Neural cell (in vitro differentiated cells): ENCODE measurements at regions not wholly inside any gene's neighbourhood (a gene's known extent, or its start where the extent isn't known, plus 50 kb on each side); places are given as distances from the start of the nearest gene placed in this dataset.

Experiments
- H2AFZ ChIP-seq: fragments of 200-600, 300-800 bp; sonication (generic), shearing (Covaris generic); 2 replicates; pipeline ENCODE4 v1.6.0; 2014; ENCODE audit warnings: low read depth, mild to moderate bottlenecking, antibody characterized with exemption, low read length, moderate library complexity
- H3F3A ChIP-seq: fragments of 200-600 bp; shearing (Covaris generic); 2 replicates; pipeline ENCODE4 v1.6.1; 2016; ENCODE audit warnings: mild to moderate bottlenecking, moderate library complexity, mixed read lengths, antibody characterized with exemption, low read length; ENCODE audit not compliant: insufficient read depth, poor library complexity, severe bottlenecking
- H3K27ac ChIP-seq: fragments of 200-600, 300-800 bp; sonication (generic), shearing (Covaris generic); 2 replicates; pipeline ENCODE4 v1.5.1; 2014; ENCODE audit warnings: mild to moderate bottlenecking, low read length, moderate library complexity
- H3K27me3 ChIP-seq: fragments of 300-800, 200-600 bp; sonication (generic), shearing (Covaris generic); 2 replicates; pipeline ENCODE4 v1.6.0; 2014; ENCODE audit warnings: mild to moderate bottlenecking, low read depth, low read length, moderate library complexity; ENCODE audit not compliant: insufficient read depth
- H3K36me3 ChIP-seq: fragments of 300-800, 200-600 bp; sonication (generic), shearing (Covaris generic); 2 replicates; pipeline ENCODE4 v1.5.1; 2014; ENCODE audit warnings: mild to moderate bottlenecking, antibody characterized with exemption, low read length, moderate library complexity; ENCODE audit not compliant: insufficient read depth
- H3K4me2 ChIP-seq: fragments of 300-800, 200-600 bp; sonication (generic), shearing (Covaris generic); 2 replicates; pipeline ENCODE4 v1.6.0; 2014; ENCODE audit warnings: mild to moderate bottlenecking, low read length
- H3K4me3 ChIP-seq: fragments of 300-800, 200-600 bp; sonication (generic), shearing (Covaris generic); 2 replicates; pipeline ENCODE4 v1.5.1; 2014; ENCODE audit warnings: mild to moderate bottlenecking, low read length, moderate library complexity
- H3K79me2 ChIP-seq: fragments of 200-600 bp; shearing (Covaris generic); replicated peaks from 2 replicates; pipeline ENCODE4 v1.6.0; 2014; ENCODE audit warnings: mild to moderate bottlenecking, low read length, moderate library complexity; ENCODE audit not compliant: insufficient read depth
- H3K9ac ChIP-seq: fragments of 300-800, 200-600 bp; sonication (generic), shearing (Covaris generic); 2 replicates; pipeline ENCODE4 v1.6.1; 2016; ENCODE audit warnings: mild to moderate bottlenecking, low read length, mixed read lengths
- H3K9me2 ChIP-seq: fragments of 200-600 bp; shearing (Covaris generic); 2 replicates; pipeline ENCODE4 v1.6.1; 2016; ENCODE audit warnings: mild to moderate bottlenecking, low read length, mixed read lengths; ENCODE audit not compliant: insufficient read depth
- H3K9me3 ChIP-seq: fragments of 200-600, 300-800 bp; sonication (generic), shearing (Covaris generic); 2 replicates; pipeline ENCODE4 v1.6.1; 2016; ENCODE audit warnings: mild to moderate bottlenecking, mixed run types, low read length, moderate library complexity, mixed read lengths
- H4K20me1 ChIP-seq: fragments of 200-600 bp; shearing (Covaris generic); 2 replicates; pipeline ENCODE4 v1.6.1; 2016; ENCODE audit warnings: mild to moderate bottlenecking, mixed run types; ENCODE audit not compliant: insufficient read depth
- EP300 ChIP-seq: fragments of 450-650 bp; conservative IDR thresholded peaks from 2 replicates; pipeline ENCODE4 v1.6.1; 2014; ENCODE audit warnings: antibody characterized with exemption, mild to moderate bottlenecking, moderate library complexity; ENCODE audit not compliant: poor library complexity, severe bottlenecking
- EZH2 ChIP-seq: fragments of 200-600, 300-800 bp; shearing (Covaris generic), sonication (generic); IDR thresholded peaks from 2 replicates; pipeline ENCODE4 v1.6.1; 2014; ENCODE audit warnings: antibody characterized with exemption, low read length, borderline replicate concordance, mild to moderate bottlenecking; ENCODE audit not compliant: insufficient read depth, poor library complexity, severe bottlenecking
- MXI1 ChIP-seq: fragments of 450-650 bp; conservative IDR thresholded peaks from 2 replicates; pipeline ENCODE4 v1.6.1; 2014; ENCODE audit warnings: antibody characterized with exemption, mild to moderate bottlenecking; ENCODE audit not compliant: poor library complexity, severe bottlenecking
- POLR2AphosphoS5 ChIP-seq: IDR thresholded peaks from 2 replicates; pipeline ENCODE4 v1.6.1; 2012
- RAD21 ChIP-seq: fragments of 450-650 bp; conservative IDR thresholded peaks from 2 replicates; pipeline ENCODE4 v1.6.1; 2014; ENCODE audit warnings: antibody characterized with exemption, mild to moderate bottlenecking, moderate library complexity
- SMC3 ChIP-seq: fragments of 450-650 bp; conservative IDR thresholded peaks from 2 replicates; pipeline ENCODE4 v1.6.1; 2014; ENCODE audit warnings: antibody characterized with exemption, mild to moderate bottlenecking, moderate library complexity; ENCODE audit not compliant: poor library complexity
- TAF1 ChIP-seq: IDR thresholded peaks from 2 replicates; pipeline ENCODE4 v1.6.1; 2012; ENCODE audit warnings: low read depth
- TF ChIP-seq, protein P1 (sequence below): fragments of 450-650 bp; IDR thresholded peaks from 2 replicates; pipeline ENCODE4 v1.5.1; 2014; ENCODE audit warnings: antibody characterized with exemption, mild to moderate bottlenecking, moderate library complexity; ENCODE audit not compliant: poor library complexity, severe bottlenecking
- TF ChIP-seq, protein P2 (sequence below): IDR thresholded peaks from 2 replicates; pipeline ENCODE4 v1.6.1; 2012; ENCODE audit warnings: borderline replicate concordance

DNA sequence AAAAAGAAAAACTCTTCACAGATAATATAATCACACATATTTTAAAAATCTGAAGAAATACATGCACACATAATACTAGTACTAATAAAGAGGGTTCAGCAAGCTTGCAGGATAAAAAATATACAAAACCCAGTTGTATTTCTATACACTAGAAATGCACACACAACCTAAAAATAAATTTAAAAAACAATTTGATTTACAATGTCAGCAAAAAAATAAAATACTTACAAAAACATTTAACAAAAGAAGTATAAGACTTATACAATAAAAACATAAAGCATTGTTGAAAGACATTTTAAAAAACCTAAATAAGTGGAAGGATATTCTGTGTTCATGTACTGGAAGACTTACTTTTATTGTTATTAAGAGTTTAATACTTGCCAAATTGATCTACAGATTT, 81.7 kb upstream of the ALK start:
- Histone ChIP-seq H3K79me2 (no peaks in the 10 kb centered on the region), H3K27ac (no peak overlapping the region), H4K20me1 (no peaks in the 10 kb centered on the region), H3K36me3 (no peaks in the 10 kb centered on the region), H2AFZ (no peak overlapping the region), H3K9ac (no peak overlapping the region), H3K27me3 (no peaks in the 10 kb centered on the region), H3F3A (no peaks in the 10 kb centered on the region), H3K4me2 (no peak overlapping the region), H3K9me3 (no peaks in the 10 kb centered on the region), H3K9me2 (no peaks in the 10 kb centered on the region), H3K4me3 (no peak overlapping the region)
- no peak for TF ChIP-seq EZH2
- no peak for TF ChIP-seq POLR2AphosphoS5
- no peak for TF ChIP-seq TAF1
- TF ChIP-seq RAD21: no peak
- TF ChIP-seq, protein P1, sequence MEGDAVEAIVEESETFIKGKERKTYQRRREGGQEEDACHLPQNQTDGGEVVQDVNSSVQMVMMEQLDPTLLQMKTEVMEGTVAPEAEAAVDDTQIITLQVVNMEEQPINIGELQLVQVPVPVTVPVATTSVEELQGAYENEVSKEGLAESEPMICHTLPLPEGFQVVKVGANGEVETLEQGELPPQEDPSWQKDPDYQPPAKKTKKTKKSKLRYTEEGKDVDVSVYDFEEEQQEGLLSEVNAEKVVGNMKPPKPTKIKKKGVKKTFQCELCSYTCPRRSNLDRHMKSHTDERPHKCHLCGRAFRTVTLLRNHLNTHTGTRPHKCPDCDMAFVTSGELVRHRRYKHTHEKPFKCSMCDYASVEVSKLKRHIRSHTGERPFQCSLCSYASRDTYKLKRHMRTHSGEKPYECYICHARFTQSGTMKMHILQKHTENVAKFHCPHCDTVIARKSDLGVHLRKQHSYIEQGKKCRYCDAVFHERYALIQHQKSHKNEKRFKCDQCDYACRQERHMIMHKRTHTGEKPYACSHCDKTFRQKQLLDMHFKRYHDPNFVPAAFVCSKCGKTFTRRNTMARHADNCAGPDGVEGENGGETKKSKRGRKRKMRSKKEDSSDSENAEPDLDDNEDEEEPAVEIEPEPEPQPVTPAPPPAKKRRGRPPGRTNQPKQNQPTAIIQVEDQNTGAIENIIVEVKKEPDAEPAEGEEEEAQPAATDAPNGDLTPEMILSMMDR: no peak
- TF ChIP-seq, protein P2, sequence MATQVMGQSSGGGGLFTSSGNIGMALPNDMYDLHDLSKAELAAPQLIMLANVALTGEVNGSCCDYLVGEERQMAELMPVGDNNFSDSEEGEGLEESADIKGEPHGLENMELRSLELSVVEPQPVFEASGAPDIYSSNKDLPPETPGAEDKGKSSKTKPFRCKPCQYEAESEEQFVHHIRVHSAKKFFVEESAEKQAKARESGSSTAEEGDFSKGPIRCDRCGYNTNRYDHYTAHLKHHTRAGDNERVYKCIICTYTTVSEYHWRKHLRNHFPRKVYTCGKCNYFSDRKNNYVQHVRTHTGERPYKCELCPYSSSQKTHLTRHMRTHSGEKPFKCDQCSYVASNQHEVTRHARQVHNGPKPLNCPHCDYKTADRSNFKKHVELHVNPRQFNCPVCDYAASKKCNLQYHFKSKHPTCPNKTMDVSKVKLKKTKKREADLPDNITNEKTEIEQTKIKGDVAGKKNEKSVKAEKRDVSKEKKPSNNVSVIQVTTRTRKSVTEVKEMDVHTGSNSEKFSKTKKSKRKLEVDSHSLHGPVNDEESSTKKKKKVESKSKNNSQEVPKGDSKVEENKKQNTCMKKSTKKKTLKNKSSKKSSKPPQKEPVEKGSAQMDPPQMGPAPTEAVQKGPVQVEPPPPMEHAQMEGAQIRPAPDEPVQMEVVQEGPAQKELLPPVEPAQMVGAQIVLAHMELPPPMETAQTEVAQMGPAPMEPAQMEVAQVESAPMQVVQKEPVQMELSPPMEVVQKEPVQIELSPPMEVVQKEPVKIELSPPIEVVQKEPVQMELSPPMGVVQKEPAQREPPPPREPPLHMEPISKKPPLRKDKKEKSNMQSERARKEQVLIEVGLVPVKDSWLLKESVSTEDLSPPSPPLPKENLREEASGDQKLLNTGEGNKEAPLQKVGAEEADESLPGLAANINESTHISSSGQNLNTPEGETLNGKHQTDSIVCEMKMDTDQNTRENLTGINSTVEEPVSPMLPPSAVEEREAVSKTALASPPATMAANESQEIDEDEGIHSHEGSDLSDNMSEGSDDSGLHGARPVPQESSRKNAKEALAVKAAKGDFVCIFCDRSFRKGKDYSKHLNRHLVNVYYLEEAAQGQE: no peak
- no peak for TF ChIP-seq MXI1
- TF ChIP-seq EP300: no peak
- TF ChIP-seq SMC3: no peak

DNA sequence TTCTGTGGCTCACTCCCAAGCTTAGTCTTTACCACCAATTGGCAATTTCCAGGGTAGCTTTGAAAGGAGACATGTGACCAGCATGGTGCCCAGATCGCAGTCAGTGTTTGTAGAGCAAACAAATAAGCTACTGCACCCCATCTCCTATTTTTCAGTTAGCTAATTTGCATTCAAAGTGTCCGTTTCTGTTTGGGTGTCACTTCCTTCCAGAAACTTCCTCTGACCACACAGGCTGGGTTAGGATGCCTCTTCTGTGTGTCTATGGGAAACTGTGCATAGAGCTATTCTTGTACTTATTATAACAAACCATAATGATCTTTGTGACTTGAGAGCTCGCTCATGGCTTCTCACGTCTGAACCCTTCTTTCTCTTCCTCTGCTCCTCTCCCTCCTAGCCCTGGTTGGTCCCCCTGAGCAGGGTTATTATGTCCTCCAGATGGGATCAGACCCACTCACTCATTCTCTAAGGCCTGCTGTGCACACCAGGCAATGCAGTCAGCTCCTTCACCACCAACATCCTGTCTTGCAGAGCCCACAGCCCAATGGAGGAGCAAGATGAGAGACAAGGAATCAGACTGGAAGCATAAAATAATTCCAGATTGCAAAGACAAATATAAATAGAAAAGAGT, 101.2 kb upstream of the ALK start:
- Histone ChIP-seq H4K20me1 (no peaks in the 10 kb centered on the region), H3K27me3 (no peaks in the 10 kb centered on the region), H3K9ac (no peak overlapping the region), H3K36me3 (no peaks in the 10 kb centered on the region), H2AFZ (no peak overlapping the region), H3K4me2 (no peak overlapping the region), H3K9me3 (no peaks in the 10 kb centered on the region), H3F3A (no peaks in the 10 kb centered on the region), H3K9me2 (no peaks in the 10 kb centered on the region), H3K27ac (no peak overlapping the region), H3K79me2 (no peaks in the 10 kb centered on the region), H3K4me3 (no peak overlapping the region)
- TF ChIP-seq POLR2AphosphoS5 (no peak), EZH2 (no peak), RAD21 (no peak), MXI1 (no peak), EP300 (no peak), SMC3 (no peak), TAF1 (no peak)
- TF ChIP-seq, protein P2: no peak
- TF ChIP-seq, protein P1: no peak
